ENCODE measurements at regions not wholly inside any gene's neighbourhood (a gene's known extent, or its start where the extent isn't known, plus 50 kb on each side); places are given as distances from the start of the nearest gene placed in this dataset.
"Not testable (repeated sequence)": the region's sequence is repeated elsewhere in the genome, so short reads cannot be mapped to it uniquely, and the experiment has no call there.

DNA sequence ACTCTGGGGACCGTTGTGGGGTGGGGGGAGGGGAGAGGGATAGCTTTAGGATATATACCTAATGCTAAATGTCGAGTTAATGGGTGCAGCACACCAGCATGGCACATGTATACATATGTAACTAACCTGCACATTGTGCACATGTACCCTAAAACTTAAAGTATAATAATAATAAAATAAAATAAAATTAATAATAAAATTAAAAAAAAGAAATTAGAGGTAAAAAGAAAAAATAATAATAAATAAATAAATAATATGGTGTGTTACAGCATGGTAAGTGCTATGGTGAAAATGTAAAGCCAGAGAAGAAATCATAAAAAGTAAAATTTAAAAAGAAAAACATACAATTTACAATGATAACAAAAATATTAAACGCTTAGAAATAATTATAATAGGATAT is 552.8 kb upstream of the PBX1 start:
- DNase-seq (ENCODE audit: low spot score): not testable (repeated sequence)

GRCh38 chr1:164006621-164007020 is 552.4 kb upstream of the PBX1 start:
- no peak for DNase-seq (ENCODE audit: low spot score)

DNA sequence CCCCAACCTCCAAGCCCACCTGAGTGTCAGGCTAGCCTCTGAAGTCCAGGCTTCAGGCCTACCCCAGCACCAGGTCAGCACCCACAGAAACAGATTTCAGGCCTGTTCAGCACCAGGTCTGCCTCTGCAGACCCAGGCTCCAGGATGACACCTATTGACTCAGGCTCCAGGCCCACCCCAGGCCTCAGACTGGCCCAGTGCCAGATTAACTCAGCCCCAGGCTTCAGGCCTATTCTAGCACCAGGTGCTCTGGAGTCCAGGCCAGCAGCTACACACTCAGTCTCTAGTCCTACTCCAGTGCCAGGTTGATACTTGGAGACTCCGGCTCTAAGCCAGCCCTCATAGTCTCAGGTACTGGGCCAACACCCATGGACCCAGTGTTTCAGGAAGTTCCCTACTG is 541.7 kb upstream of the PBX1 start:
- no peak for DNase-seq (ENCODE audit: low spot score)

DNA sequence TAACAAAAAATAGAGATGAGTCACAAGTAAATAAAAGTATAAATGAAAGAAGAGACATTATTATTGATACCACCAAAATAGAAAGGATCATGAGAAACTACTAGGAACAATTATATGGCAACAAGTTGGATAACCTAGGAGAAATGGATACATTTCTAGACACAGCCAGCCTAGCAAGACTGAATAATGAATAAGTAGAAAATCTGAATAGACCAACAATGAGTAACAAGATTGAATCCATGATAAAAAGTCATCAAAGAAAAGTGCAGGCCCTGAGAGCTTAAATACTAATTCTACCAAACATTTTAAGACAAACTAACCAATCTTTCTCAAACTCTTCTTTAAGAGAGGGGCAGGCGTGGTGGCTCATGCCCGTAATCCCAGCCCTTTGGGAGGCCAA is 538.6 kb upstream of the PBX1 start:
- DNase-seq (ENCODE audit: low spot score): no peak

- no peak for DNase-seq (ENCODE audit: low spot score)
These were observed 537.2 kb upstream of the PBX1 start for GRCh38 chr1:164021813-164022212.

- no peak for DNase-seq (ENCODE audit: low spot score)
These were observed 525.2 kb upstream of the PBX1 start for GRCh38 chr1:164033782-164034181.

DNA sequence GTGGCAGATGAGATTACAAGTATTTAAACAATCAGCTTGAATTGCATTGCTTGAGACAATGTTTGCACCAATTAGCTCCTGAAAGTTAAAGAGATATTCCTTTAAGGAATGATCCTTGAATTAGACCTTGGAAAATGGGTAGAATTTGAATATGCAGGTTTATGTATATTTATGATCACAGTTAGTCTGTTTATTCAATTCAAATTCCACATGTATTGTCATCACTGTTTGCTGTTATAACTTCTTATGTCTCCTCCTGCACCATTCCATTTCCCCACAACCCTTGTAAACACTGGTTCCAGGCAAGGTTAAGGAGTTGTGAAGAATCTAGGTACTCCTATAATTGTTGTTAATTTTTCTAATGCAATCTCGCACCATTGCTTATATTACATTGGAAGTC is 518.2 kb upstream of the PBX1 start:
- DNase-seq (ENCODE audit: low spot score): no peak

DNA sequence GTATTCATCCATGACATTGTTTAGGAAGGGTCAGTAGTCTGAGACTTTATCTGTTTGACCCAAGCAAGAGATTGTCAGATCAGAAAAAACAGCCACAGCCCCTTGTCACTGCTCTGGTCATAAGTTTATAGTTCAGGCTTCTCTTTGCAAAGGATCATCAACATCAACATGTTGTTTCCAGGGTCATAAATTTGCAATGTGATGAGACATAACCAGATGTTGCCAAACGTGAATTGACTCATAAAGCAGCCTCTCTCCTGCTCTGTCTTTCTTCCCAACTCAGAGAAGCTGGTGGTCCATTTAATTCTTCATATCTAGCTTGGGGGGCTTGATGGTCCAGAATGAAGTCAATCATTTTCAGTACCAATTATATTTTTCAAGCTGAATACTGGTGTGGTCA is 507.2 kb upstream of the PBX1 start:
- DNase-seq (ENCODE audit: low spot score): no peak

- DNase-seq (ENCODE audit: low spot score): no peak
These were observed 504.7 kb upstream of the PBX1 start for GRCh38 chr1:164054331-164054730.

- DNase-seq (ENCODE audit: low spot score): no peak
These were observed 500.8 kb upstream of the PBX1 start for GRCh38 chr1:164058198-164058597.

DNA sequence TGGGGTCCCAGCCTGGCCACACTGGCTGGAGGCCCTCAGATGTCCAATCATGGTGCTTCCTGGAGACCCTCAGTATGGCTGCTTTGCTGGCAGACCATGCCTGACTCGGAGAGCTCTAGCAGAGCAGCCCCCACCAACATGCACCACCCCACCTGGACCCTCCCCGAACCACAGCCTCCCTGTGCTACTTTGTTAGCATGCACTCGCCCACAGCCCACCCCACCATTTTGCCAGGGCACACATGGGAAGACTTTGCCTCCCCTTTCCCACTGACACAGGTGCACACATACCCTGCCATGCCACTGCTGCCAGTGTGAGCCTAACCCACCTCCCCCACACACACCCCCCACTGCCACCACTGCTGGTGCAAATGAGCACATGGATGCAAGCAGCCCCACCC is 497.5 kb upstream of the PBX1 start:
- no peak for DNase-seq (ENCODE audit: low spot score)

DNA sequence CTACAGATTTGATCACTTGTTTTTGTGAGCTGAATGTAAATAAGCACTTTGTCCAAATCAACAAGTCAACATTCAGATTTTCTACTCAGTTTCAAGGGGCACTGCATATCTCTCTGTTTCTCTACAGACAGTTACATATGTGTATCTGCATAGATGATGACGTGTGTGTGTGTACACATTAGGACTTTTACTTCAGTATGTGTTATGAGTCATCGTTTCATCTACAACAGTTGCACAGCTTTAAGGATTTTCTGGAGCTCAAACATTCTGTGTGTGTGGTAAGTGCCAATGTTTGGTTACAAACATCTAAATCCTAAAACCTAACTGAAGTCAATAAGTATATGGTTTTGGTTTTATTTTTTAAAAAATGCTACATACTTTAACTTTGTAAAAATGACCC is 494.5 kb upstream of the PBX1 start:
- DNase-seq (ENCODE audit: low spot score): no peak

DNA sequence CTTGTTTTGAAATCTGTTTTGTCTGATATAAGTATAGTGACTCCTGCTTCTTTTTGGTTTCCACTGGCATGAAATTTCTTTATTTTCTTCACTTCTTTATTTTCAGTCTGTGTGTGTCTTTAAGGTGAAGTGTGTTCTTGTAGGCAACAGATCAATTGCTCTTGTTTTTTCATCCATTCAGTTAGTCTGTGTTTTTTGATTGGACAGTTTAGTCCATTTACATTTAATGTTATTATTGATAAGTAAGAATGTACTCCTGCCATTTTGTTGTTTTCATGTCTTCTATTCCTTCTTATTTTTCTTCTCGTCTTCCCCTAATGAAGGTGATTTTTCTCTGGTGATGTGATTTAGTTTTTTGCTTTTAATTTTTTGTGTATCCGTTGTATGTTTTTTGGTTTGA is 487.7 kb upstream of the PBX1 start:
- no peak for DNase-seq (ENCODE audit: low spot score)

DNA sequence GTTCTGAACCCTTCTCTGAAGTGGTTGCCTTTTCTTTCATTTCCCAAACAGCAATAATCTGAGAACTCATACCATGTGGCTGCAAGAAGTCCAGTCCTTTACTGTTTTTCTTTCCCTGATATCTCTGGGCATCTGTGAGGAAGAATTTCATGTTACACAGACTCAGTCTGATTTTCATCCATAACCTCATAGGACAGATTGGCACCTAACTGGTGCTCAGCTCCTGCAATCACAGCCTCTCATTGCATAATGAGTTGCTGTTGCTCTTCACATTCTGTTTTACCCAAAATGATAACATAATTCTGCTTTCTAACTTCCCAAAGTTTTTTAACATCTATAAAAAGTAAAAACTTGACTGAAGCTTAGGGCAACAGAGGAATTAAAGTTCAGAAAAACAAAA is 472.2 kb upstream of the PBX1 start:
- DNase-seq (ENCODE audit: low spot score): no peak

- no peak for DNase-seq (ENCODE audit: low spot score)
These were observed 471.0 kb upstream of the PBX1 start for GRCh38 chr1:164087906-164088453.

DNA sequence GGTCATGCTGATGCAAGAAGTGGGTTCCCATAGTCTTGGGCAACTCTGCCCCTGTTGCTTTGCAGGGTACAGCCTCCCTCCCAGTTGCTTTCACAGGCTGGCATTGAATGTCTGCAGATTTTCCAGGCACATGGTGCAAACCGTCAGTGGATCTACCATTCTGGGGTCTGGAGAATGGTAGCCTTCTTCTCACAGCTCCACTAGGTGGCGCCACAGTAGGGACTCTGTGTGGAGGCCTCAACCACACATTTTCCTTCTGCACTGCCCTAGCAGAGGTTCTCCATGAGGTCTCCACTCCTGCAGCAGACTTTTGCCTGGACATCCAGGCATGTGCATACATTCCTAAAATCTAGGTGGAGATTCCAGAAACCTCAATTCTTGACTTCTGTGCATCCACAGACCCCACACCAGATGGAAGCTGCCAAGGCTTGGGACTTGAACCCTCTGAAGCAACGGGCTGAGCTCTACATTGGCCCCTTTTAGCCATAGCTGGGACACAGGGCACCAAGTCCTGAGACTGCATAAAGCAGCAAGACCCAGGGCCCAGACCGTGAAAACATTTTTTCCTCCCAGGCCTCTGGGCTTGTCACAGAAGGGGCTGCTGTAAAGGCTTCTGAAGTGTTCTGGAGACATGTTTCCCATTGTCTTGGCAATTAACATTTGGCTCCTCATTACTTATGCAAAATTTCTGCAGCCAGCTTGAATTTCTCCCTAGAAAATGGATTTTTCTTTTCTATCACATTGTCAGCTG is 466.2 kb upstream of the PBX1 start:
- DNase-seq (ENCODE audit: low spot score): no peak

DNA sequence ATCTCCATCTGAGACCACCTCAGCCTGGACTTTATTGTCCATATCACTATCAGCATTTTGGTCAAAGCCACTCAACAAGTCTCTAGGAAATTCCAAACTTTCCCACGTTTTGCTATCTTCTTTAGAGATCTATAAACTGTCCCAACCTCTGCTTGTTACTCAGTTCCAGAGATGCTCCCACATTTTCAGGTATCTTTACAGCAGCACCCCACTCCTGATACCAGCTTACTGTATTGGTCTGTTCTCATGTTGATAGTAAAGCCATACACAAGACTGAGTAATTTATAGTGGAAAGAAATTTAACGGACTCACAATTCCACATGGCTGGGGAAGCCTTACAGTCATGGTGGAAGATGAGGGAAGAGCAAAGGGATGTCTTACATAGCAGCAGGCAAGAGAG is 465.4 kb upstream of the PBX1 start:
- no peak for DNase-seq (ENCODE audit: low spot score)

DNA sequence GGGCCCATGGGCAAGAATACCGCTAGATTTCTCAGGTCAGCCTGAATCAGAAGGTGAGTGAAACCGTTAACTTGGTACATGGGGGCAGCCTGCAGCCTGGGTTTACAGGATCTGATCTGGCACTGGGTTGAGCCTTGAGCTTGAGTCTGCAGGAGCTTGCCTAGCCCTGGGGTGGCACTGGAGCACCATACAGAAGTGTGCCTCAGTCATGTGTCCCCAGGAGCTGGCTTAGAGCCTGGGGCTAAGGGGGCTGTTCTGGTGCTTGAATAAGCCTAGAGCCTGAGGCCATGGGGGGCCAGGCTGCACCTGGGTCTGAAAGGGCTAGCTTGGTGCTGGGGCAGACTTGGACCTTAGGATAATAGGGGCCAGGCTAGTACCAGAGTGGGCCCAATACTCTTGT is 457.2 kb upstream of the PBX1 start:
- DNase-seq (ENCODE audit: low spot score): no peak

- DNase-seq (ENCODE audit: low spot score): no peak
These were observed 427.0 kb upstream of the PBX1 start for GRCh38 chr1:164131949-164132348.

DNA sequence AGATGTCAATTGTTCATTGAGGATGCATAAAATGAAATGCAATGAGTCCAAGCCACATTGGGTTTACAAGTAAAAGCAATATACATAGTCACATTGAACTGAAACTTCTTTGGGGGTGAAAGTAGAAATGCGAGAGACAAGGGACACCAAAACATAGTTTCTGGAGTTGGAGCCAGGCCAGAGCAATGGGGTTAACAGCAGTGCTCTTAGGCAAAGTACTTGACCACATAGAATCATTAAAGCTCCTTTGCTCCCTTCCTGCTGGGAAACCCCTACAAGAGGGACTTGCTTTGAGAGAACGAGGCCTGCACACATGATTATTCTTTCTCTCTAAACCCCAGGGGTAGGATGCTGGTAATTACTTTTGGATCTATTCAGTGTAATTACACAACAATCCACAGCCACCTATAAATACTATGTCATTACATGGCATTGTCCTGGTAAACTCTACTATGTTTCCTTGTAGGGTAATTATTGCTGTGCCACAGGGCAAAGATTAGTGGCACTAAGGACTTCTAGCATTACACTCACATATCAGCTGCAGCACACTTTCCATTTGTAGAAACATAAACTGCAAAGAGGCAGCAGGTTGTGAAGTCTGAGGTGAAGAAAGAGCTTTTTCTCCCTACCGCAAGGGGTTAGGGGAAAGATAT is 421.6 kb upstream of the PBX1 start:
- no peak for DNase-seq (ENCODE audit: low spot score)

GRCh38 chr1:164141797-164142196 is 417.2 kb upstream of the PBX1 start:
- no peak for DNase-seq (ENCODE audit: low spot score)

DNA sequence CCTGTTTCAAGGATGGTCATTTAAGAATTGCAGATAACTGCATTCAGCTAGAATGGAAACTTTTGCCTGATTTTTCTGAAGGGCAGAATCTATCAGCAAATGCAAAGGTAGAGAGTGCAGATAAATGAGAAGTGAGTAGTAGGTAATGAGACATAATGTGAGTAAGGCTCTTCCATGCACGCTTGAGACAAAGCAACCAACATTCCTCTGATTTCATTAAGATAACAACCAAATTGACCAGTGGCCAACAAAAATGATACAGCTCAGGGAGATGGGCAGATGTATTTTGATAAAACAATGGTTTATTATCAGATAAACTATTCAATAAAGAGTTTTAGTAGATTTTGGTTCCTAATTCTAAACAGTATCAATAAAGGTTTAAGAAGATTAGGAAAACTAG is 404.4 kb upstream of the PBX1 start:
- no peak for DNase-seq (ENCODE audit: low spot score)

- DNase-seq (ENCODE audit: low spot score): no peak
These were observed 403.6 kb upstream of the PBX1 start for GRCh38 chr1:164155347-164155746.

Data from hematopoietic multipotent progenitor cell treated with erythropoietin and hydrocortisone succinate and interleukin-3 and kit ligand, for 17 days (in vitro differentiated cells).